ENCODE measurements at regions not wholly inside any gene's neighbourhood (a gene's known extent, or its start where the extent isn't known, plus 50 kb on each side); places are given as distances from the start of the nearest gene placed in this dataset.

DNA sequence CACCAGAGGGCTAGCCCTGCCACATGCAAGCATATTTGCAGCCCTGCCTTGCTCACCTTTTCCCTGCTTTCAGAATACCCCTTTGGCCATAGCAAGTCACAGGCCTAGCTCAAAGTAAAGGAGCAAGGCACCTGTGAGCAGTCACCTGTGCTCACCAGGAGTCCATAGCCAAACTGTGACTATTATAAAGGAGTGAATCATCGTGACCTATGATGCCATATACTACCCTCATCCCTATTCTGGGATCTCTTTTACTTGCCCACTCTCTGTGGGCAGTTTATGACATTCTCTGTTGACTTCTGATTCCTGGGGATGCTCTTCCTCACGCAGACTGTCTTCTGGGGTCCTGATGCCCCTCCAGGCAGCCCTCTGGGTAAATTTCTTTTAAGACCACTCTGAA is 200.5 kb upstream of the NLRP1 start:
- H3K9me3 ChIP-seq (replicated peaks): peaks cover 25% of the 10 kb centered on the region
- intact Hi-C loops (cut with micrococcal nuclease): no loop called here
- H3K27ac ChIP-seq (replicated peaks): no peak overlapping the region
- no peaks in the 10 kb centered on the region for H3K4me1 ChIP-seq
- H3K36me3 ChIP-seq: no peaks in the 10 kb centered on the region
- H3K27me3 ChIP-seq (ENCODE audit: low read depth): peaks cover 60% of the 10 kb centered on the region
- TF ChIP-seq, protein P1, sequence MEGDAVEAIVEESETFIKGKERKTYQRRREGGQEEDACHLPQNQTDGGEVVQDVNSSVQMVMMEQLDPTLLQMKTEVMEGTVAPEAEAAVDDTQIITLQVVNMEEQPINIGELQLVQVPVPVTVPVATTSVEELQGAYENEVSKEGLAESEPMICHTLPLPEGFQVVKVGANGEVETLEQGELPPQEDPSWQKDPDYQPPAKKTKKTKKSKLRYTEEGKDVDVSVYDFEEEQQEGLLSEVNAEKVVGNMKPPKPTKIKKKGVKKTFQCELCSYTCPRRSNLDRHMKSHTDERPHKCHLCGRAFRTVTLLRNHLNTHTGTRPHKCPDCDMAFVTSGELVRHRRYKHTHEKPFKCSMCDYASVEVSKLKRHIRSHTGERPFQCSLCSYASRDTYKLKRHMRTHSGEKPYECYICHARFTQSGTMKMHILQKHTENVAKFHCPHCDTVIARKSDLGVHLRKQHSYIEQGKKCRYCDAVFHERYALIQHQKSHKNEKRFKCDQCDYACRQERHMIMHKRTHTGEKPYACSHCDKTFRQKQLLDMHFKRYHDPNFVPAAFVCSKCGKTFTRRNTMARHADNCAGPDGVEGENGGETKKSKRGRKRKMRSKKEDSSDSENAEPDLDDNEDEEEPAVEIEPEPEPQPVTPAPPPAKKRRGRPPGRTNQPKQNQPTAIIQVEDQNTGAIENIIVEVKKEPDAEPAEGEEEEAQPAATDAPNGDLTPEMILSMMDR (IDR thresholded peaks at IDR 0.05; ENCODE audit: borderline replicate concordance): no peak
- DNase-seq: no peak
- no peak overlapping the region for H3K4me3 ChIP-seq

DNA sequence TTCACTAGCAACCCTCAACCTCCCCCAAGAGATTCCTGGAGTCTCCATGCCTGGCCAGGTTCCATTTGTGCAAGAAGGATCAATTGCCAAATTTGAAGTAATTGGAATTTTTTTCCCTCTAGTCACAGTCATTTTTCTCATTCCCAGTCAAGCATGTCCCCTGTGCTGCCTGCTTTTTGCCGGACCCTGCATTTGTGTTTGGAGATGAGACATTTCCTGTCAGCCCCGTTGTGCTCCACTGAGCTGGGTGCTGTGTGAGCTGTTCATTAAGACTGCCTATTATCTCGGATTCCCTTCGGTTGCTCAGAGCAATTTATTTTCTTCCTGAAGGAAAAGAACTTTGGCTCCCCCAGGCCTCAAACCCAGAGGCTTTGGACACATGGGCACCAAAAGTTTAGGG is 201.0 kb upstream of the NLRP1 start:
- peaks cover 25% of the 10 kb centered on the region for H3K9me3 ChIP-seq (replicated peaks)
- H3K4me1 ChIP-seq: no peaks in the 10 kb centered on the region
- TF ChIP-seq, protein P1 (IDR thresholded peaks at IDR 0.05; ENCODE audit: borderline replicate concordance): no peak
- peaks cover 66% of the 10 kb centered on the region for H3K27me3 ChIP-seq (ENCODE audit: low read depth)
- no peak overlapping the region for H3K4me3 ChIP-seq
- no peaks in the 10 kb centered on the region for H3K36me3 ChIP-seq
- intact Hi-C loops (cut with micrococcal nuclease): no loop called here
- H3K27ac ChIP-seq (replicated peaks): no peak overlapping the region
- no peak for DNase-seq

DNA sequence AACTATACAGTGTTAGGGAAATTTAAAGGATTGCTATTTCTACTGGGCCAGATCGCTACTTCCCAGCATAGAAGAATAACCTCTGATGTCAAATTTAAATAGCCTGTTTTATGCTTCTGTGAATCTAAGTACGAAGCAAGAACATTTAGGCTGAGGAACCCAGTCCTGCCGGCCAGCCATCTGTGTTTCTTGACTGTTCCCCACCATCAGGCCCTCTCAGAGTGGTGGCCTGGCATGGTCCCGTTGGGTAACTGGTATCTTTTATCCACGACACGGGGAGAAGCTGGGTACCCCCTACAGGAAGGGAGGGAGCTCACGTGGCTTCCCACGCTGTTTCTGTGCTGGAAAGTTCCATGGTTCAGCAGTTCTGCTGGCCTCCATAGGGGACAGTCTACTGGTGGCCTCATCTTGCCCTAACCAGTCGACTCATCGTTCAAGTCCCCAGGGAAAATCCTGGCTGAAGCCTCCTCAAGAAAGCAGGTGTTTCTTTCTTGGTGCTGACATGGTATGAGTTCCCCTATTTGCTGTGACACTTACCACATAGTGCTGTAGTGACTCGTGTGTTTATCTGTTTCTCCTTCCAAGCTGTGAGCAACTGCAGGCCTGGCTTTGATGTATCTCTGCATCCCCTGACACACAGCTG is 201.7 kb upstream of the NLRP1 start:
- TF ChIP-seq, protein P1 (IDR thresholded peaks at IDR 0.05; ENCODE audit: borderline replicate concordance): no peak
- no peak for DNase-seq

DNA sequence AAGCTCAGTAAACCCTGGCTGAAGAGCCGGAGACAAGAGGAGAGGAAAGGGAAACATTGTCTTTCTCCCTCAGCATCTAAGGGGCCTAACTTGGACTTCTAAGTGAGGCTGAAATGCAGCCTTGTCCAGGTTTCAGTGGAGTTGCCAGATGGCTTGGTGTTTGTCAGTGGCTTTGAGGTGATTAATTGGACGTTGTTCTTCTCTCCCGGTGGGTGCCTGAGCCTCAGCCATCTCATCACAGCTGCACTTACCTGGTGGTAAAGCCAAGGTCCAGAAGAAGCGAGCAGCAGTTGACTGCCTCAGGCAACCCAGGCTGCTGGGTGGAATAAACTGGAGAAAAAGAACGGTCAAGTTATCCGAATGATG is 202.2 kb upstream of the NLRP1 start:
- intact Hi-C loops (cut with micrococcal nuclease): no loop called here
- H3K27ac ChIP-seq (replicated peaks): no peak overlapping the region
- no peak for DNase-seq
- no peak overlapping the region for H3K4me3 ChIP-seq
- peaks cover 77% of the 10 kb centered on the region for H3K27me3 ChIP-seq (ENCODE audit: low read depth)
- TF ChIP-seq, protein P1 (IDR thresholded peaks at IDR 0.05; ENCODE audit: borderline replicate concordance): no peak
- no peaks in the 10 kb centered on the region for H3K4me1 ChIP-seq
- H3K9me3 ChIP-seq (replicated peaks): peaks cover 25% of the 10 kb centered on the region
- no peaks in the 10 kb centered on the region for H3K36me3 ChIP-seq

More for the DNA sequence above, 201.7 kb upstream of the NLRP1 start:
- Histone ChIP-seq H3K36me3 (no peaks in the 10 kb centered on the region), H3K27me3 (ENCODE audit: low read depth) (peaks cover 72% of the 10 kb centered on the region), H3K9me3 (replicated peaks) (peaks cover 25% of the 10 kb centered on the region), H3K4me1 (no peaks in the 10 kb centered on the region), H3K4me3 (no peak overlapping the region), H3K27ac (replicated peaks) (no peak overlapping the region)
- intact Hi-C loops (cut with micrococcal nuclease): no loop called here

DNA sequence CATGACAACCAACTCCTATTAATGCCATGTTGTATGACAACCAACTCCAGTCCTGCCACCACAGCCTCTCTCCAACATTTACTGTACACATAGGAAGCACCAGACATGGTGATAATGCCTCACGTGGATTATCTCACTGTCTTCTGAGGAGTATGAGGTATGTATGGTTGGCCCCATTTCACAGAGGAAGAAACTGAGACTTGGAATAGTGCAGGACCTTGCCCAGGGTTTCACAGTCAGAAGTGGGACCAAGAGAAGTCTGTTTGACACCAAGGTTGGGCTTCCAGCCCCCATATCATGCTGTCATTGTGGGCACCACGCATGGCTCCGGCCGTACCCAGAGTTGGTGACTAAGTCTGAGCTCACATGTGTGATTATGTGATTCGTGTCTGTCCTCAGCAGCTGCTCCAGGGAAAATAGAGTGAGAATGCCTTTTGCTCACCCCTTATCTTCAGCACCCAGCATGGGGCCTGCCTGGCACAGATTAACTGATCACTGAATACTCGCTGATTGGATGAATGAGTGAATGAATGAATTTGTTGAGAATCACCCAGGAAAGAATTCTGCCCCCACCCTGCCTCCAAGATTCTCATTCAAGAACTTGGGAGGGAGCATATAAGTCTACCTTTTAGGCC is 204.1 kb upstream of the NLRP1 start:
- no peaks in the 10 kb centered on the region for H3K36me3 ChIP-seq
- H3K27ac ChIP-seq (replicated peaks): no peak overlapping the region
- peaks cover 24% of the 10 kb centered on the region for H3K9me3 ChIP-seq (replicated peaks)
- no peak overlapping the region for H3K4me3 ChIP-seq
- peaks cover 81% of the 10 kb centered on the region for H3K27me3 ChIP-seq (ENCODE audit: low read depth)
- DNase-seq: no peak
- no peaks in the 10 kb centered on the region for H3K4me1 ChIP-seq
- TF ChIP-seq, protein P1 (IDR thresholded peaks at IDR 0.05; ENCODE audit: borderline replicate concordance): no peak
- intact Hi-C loops (cut with micrococcal nuclease): no loop called here
